GM21381 (cell line): ENCODE measurements at regions not wholly inside any gene's neighbourhood (a gene's known extent, or its start where the extent isn't known, plus 50 kb on each side); places are given as distances from the start of the nearest gene placed in this dataset.
A peak's percentile ranks its signal among the peaks of the same experiment; 100 is the strongest.
"Not testable (repeated sequence)": the region's sequence is repeated elsewhere in the genome, so short reads cannot be mapped to it uniquely, and the experiment has no call there.

ENCODE experiments used
- ATAC-seq: cut with Tn5 transposase; IDR thresholded peaks from one replicate; pipeline ENCODE4 v1.9.1; 2021; ENCODE audit warnings: mild to moderate bottlenecking, moderate library complexity; ENCODE audit not compliant: unreplicated experiment

DNA sequence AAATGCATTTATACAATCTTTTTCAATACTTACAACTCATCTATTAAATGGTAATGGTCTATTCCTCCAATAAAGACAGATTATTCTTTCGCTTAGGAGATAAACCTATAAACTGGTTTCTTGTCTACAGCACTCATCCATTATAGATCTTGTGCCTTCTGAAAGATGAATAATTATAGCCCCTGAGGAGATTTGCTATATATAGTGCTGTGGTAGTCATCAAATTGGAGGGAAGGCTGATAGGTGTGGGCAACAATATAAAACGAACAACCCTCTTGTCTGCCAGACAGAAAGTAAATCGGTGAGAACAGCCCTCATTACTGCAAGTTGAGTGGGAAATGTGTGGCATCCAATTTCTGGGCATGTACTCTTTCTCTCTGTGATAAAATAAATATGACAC, 292.5 kb upstream of the CNR1 start:
- no peak for ATAC-seq

DNA sequence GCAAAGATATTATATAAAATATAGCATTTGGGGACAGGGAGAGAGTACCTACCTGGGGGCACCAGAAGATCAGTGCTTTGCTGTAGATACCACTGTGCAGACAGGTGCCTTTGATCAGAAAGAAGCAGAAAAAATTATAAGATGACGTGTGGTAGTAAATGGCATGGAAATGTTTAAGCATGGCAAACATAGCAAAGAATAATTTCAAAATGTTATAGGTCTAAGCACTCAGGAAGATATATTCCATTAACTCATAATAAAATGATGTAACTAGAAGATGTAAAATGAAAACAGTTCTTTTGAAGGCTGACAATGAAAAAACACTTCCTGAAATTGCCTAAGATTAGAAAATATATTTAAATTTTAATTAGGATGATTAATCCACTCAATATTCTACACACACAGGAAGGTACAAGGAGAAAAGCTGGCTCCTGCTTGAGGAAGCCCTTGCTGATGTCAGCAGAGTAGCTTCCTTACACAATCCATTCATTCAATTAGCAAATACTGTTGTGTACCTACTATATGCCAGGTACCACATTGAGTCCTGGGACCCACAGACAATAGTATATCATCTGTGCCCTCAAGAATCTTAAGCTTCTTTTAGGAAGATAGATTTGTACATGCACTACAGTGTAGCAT, 290.2 kb upstream of the CNR1 start:
- ATAC-seq, result no peak

DNA sequence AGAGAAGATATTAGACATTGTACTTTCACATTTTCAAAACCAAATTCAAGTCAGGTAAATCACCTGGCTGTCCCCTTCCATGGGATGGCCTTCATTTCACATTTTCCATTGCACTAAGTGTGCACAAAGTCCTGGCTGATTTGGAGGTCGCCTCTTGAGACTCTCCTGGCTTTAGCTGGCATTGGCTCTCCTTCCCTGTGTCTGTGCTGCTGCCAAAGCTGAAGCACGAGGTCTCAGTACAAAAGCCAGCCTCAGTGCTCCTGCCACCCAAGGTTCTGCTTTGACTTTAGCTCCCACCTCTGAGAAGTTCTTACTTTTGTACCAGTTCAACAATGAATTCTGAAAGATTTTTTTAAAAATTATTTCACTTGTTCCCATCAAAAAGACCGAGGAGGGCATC, 289.2 kb upstream of the CNR1 start:
- no peak for ATAC-seq

DNA sequence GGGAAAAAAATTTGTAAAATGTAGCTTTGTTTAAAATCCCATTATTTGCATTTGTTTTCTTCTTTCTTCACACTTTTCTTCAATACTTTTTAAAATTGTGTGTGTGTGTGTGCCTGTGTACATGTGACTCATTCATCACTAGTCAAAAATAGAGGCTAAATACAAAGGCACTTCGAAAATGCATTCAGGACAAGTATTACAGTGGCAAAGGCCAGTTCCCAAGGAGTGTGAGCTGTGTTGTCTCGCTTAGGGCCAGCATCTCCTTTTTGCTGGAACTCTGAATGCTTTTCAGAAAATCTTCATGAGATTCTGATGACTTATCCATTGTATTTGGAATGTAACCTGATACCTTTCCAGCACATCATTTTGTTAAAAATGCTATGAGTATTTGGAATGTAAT, 288.5 kb upstream of the CNR1 start:
- no peak for ATAC-seq

DNA sequence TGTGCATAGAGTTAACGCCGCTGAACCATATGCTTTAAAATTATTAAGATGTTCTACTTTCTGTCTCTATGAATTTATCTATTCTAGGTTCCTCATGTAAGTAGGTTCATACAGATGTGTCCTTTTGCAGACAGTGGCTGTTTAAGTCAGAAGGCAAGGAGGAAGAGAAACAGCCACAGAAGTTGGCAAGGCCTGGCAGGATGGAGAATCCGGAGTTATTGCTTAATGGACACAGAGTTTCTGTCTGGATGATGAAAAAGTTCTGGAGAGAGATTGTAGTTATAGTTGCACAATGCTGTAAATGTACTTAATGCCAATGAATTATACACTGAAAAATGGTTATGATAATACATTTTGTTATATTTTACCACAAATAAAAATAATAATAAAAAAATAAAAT, 283.6 kb upstream of the CNR1 start:
- no peak for ATAC-seq

DNA sequence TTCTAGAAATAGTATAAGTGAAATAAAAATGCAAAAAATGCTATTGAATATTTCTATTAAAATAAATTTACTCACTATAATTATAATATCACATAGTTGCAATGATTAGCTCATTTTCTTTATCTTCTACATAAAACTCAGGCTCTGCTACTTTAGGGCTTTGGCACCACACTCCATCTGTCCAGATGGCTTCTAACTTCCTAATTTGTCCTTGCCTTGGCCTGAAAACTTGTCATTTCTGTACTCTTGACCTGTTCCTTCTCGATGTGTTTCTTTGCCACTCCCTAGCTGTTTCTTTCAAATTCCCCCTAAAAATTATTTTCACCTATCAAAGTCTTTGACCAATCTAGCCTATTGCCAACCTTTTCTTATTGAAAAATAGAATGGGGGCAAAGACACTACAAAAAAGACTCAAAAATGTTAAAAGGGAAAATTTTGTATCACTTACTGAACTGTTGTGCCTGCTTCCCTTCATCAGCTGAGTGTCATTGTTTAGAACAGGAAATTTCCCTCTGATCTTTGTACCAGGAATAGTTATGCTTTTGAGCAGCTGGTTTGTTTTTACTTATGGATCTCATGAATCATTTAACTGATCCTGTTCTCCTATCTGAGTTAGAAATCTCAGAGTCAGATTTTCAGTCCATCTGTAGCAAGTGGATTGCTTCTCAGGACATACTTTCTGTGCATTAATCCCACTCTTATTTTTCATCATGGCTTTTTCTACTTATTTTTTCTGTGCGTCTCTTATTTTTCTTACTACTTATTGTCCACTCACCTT, 279.2 kb upstream of the CNR1 start:
- no peak for ATAC-seq

DNA sequence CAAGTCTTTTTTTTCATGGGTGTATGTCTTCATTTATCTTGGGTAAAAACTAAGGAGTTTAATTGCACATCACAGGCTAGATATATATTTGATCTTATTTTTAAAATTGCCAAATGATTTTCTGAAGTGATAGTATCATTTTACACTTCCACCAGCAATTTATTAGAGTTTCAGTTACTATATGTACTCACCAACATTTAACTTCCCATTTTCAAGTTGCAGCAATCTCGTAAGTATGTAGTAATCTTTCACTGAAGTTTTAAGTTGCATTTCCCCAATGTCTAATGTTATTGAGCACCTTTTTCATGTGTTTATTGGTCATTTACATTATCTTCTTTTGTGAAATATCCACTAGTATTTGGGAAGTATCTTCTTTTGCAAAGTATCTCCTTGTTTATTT, 277.4 kb upstream of the CNR1 start:
- ATAC-seq, result peak; percentile 74

DNA sequence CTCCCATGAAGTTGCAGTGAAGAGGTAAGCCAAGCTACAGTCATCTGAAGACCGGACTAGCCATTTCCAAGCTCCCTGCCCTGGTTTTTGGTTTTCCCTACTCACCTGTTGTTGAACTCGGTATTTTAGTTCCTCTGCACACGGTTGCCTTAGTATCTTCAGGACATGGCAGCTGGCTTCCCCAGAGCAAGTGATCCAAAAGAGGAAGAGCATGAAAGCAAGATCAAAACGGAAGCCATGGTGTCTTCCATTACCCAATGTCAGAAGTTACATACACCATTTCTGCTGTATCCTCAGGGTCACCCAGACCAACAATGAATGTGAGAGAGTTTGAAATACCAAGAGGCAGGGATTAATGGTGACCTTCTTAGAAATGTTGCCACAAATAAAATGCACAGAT, 276.6 kb upstream of the CNR1 start:
- ATAC-seq, result no peak

DNA sequence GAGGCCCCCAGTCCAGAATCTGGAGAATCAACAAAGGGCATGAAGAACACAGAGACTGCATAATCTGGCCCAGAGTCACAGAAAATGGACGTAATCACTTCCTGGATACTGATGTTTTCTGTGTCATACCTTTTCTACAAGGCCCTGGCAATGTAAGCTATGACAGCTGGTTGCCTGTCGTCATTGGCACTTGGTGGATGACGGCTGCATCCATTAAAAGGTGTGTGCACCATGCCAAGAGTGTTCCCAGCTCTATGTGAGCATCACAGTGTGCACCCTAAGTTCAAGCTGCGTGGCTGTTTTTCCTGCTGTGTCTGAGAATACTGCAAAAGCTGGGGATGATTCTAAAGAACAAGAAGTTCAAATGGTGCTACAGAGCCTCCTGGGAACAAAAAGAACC, 275.2 kb upstream of the CNR1 start:
- ATAC-seq, result no peak

DNA sequence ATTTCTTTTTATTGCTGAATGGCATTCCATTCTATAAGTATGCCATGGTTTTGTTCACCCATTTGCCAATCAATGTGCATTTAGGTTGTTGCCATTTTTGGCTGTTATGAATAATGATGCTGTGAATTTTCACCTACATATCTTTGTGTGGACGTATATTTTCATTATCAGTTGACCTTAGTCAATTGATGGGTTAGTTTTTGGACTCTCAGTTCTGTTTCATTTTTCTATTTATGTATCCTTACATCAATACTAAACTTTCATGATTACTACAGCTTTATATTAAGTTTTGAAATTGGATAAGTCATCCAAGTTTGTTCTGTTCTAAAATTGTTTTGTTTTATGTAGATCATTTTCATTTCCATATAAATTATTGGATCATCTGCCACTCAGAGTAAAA, 261.9 kb upstream of the CNR1 start:
- ATAC-seq, result no peak

DNA sequence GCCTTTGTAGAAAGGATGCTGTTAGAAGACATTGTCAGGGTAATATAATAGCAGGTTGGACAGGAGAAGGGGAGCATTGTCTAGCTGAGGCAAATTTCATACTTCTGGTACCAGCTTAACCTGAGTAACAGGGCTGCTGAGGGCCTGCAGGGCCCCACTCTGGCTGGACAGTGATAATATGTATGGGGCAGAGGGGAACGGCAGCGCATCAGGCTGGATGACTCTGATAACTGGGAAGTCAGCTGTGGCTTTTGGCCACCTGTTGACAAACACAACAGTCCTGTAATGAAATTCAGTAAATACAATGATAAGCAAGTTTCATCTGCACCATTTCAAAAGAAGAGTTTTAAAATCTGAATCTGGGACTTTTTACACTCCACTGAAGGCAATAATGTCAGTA, 259.9 kb upstream of the CNR1 start:
- no peak for ATAC-seq

DNA sequence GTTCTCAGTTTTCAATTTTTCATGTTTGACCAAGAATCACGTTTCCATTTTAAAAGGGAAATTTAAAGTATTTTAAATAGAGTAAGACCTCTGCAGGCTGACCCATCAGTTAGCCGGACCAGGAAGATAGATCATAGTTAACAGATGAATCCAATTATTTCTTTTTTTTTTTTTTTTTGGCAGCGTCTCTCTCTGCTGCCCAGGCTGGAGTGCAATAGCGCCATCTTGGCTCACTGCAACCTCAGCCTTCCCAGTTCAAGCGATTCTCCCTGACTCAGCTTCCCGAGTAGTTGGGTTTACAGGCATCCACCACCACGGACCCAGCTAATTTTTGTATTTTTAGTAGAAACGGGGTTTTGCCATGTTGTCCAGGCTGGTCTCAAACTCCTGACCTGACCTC, 256.7 kb upstream of the CNR1 start:
- no peak for ATAC-seq

DNA sequence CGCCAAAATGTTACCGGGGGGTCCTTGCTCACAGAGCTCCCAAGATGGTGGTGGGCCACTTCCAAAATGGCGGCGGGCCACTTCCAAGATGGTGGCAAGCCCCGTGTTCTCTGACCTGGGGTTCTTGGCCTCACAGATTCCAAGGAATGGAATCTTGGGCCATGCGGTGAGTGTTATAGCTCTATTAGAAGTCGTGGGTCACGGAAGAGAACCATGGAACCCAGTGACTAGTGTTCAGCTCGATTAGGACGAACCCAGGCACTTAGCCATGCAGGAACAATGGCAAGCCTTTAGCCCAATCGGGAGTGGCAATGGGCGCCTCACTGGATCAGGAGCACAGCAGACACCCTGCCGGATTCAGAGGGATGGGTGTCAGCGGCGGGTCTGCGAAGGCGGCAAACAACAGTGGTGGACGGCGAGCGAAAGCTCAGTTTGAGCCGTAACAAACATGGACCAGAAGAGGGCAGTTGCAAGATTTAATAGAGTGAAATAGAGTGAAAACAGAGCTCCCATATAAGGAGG, 254.9 kb upstream of the CNR1 start:
- not testable (repeated sequence) for ATAC-seq

DNA sequence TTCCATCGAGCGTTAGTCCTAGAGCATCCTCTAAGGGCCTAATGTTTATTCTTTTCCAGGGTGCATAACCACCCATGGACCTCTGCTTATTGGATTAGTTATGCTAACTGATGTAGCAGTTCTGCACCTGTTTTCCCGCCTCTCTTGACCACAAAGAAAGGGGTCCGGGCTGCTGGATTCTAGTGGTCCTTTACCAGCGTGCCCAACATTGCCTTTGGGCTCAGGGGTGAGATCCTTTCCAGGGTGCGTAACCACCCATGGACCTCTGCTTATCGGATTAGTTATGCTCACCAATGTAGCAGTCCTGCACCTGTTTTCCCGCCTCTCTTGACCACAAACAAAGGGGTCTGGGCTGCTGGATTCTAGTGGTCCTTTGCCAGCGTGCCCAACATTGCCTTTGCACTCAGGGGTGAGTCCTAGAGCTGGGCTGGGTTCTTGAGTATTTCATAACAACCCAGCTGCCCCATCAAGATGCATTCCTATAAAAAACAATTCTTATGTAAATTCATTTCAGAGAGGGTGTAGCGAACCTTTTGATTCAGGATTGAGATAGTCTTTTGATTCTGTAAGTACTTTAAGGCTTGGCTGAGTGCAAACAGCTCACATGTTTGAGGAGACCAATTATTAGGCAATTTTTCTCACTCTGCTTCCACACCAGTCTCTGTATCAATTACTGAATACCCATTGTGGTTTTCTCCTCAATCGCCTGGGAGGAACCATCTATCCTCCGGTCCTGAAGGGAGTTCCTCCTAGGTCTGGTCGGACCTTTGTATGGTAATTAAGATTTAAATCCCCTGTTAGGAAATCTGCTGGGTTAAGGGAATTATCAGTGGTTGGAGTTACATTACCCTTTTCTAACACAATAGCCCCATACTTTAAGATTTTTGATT, 253.0 kb upstream of the CNR1 start:
- not testable (repeated sequence) for ATAC-seq

DNA sequence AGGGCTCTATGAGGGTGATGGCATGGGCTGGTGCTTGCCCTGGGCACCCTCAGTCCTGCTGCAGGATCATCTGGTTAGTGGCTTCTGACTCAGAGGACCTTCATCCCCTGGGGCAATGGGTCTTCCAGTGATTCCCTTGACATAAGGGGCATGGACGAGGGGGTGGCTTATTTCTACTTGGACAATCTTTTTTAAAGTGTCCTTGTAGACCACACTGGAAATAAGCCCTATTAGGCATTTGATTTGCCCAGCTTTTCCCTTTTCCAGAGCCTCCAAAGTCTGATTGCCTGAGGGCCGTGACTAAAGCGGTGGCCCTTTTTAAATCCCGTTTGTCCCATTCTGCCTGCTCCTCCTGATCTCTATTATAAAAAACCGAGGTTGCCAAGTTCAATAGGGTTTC, 251.2 kb upstream of the CNR1 start:
- not testable (repeated sequence) for ATAC-seq

DNA sequence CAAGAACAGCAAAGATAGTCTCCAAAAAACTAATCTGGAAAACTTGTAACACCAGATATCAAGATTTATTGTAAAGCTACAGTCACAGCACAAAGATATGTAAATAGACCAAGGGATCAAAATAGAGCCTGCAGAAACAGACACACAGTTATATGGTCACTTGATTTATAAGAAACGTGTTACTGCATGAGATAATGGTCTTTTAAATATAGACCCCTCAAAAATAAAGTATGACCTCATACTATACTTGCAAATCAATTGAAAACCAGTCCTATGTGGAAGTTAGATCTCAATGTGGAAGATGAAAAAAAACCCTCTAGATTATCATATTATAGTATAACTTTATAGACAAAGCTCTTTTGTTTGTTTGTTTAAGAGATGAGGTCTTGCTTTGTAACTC, 247.3 kb upstream of the CNR1 start:
- ATAC-seq, result no peak

DNA sequence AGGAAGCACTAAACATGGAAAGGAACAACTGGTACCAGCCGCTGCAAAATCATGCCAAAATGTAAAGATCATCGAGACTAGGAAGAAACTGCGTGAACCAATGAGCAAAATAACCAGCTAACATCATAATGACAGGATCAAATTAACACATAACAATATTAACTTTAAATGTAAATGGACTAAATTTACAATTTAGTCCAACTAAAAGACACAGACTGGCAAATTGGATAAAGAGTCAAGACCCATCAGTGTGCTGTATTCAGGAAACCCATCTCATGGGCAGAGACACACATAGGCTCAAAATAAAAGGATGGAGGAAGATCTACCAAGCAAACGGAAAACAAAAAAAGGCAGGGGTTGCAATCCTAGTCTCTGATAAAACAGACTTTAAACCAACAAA, 242.2 kb upstream of the CNR1 start:
- ATAC-seq, result not testable (repeated sequence)

DNA sequence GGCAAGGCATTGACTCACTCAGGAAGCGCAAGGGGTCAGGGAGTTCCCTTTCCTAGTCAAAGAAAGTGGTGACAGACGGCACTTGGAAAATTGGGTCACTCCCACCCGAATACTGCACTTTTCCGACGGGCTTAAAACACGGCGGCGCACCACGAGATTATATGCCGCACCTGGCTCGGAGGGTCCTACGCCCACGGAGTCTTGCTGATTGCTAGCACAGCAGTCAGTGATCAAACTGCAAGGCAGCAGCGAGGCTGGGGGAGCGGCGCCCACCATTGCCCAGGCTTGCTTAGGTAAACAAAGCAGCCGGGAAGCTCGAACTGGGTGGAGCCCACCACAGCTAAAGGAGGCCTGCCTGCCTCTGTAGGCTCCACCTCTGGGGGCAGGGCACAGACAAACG, 240.5 kb upstream of the CNR1 start:
- not testable (repeated sequence) for ATAC-seq

DNA sequence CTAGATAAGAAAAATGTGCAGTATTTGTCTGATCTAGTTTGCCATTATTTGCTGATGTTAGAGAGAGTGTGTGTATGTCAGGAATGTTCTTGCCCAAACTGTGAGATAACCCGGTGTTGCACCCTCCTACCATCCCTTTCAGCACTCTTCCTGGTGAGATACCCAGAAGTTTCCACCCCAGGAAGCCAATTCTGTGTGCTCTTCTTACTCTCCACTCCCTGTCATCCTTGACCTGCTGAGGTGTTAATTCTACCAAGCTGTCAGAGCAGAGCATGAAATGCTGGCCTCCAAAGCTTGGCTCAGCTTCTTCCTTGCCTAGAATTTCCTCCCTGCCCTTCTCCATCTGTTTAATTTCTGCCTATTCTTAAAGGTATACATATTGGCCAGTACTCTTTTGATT, 237.3 kb upstream of the CNR1 start:
- ATAC-seq, result no peak

DNA sequence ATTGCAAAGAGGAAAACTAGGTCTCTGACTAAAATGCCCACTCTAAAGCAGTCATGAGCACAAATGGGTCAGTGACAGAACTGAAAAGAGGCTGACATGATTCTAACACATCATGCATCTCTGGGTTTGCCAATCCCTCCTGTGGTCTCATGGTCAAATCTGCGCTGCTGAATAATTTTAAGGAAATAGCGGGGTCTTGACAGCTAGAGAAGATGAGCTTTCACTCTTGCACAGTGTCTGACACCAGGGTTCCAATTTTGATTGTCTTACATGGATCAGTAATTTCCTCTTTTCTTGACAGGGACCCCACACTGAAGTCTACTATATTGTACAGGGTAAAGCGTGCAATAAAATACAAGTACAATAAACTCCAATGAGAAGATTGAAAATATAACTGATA, 236.8 kb upstream of the CNR1 start:
- ATAC-seq, result no peak

DNA sequence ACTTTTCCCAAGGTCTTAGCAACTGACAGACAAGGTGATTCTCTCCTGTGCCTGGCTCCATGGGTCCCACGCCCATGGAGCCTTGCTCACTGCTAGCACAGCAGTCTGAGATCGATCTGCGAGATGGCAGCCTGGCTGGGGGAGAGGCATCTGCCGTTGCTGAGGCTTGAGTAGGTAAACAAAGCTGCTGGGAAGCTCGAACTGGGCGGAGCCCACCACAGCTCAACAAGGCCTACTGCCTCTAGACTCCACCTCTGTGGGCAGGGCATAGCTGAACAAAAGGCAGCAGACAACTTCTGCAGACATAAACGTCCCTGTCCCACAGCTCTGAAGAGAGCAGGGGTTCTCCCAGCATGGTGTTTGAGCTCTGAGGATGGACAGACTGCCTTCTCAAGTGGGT, 224.9 kb upstream of the CNR1 start:
- not testable (repeated sequence) for ATAC-seq

DNA sequence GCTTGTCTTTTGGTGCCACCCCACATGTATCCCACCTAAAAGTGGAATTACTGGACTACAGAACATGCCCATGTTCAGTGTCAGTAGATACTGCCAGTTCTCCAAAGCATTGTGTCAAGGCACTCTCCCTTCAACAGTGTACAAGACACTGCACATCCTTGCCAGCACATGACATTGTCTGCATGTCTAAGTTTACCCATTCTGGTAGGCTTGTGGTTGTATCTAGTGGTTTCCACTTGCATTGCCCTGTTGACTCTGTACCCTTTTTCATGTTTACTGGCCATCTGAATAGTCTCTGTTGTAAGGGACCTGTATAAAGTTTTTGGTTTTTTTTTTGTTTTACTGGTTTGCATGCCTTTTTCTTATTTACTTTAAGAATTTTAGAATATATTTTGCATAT, 222.4 kb upstream of the CNR1 start:
- ATAC-seq, result no peak
